GM12873 (cell line): ENCODE measurements at regions not wholly inside any gene's neighbourhood (a gene's known extent, or its start where the extent isn't known, plus 50 kb on each side); places are given as distances from the start of the nearest gene placed in this dataset.

Experiments
- CTCF ChIP-seq: IDR thresholded peaks from 2 replicates; pipeline ENCODE4 v1.5.1; 2012; ENCODE audit warnings: low read depth, mild to moderate bottlenecking, moderate library complexity, low read length, control low read depth; ENCODE audit not compliant: insufficient read depth; ENCODE audit errors: missing control alignments

DNA sequence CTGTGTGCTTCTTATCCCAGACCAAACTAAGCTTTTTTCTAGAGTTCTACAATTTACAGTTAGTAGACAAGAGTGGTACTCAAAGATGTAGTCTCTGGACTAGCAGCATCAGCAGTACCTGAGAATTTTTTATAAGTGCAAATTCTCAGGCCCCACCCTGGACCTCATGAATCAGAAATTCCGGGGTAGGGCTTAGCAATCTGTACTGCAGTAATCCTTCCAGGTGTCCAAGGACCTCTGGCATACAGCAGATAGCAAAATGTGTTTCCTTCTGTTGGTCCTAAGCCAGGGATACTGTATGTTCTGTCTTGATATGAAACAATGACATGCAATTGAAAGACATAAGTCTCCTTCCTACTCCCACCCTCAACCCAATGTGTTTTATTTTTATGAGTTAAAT is 194.3 kb downstream of the MSX2 start:
- no peak for TF ChIP-seq CTCF

GRCh38 chr5:174917976-174918554 is 193.7 kb downstream of the MSX2 start:
- no peak for TF ChIP-seq CTCF

GRCh38 chr5:174916227-174916626 is 191.8 kb downstream of the MSX2 start:
- TF ChIP-seq CTCF = no peak

DNA sequence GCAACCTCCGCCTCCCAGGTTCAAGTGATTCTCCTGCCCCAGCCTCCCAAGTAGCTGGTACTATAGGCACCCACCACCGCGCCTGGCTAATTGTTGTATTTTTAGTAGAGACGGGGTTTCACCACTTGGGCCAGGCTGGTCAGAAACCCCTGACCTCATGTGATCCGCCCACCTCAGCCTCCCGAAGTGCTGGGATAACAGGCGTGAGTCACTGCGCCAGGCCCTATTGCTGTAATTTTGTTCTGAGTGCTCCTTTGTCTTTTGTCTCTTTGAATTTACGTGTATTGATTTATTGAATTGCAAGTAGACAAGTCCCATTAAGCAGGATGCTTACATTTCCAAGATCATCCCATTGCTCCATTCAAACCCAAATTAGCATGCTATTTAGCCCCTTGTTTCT is 186.7 kb downstream of the MSX2 start:
- TF ChIP-seq CTCF = no peak

- TF ChIP-seq CTCF = peak; percentile 91
Observed at GRCh38 chr5:174910245-174910737, 185.9 kb downstream of the MSX2 start.

GRCh38 chr5:174903172-174903732 is 178.9 kb downstream of the MSX2 start:
- TF ChIP-seq CTCF = no peak

DNA sequence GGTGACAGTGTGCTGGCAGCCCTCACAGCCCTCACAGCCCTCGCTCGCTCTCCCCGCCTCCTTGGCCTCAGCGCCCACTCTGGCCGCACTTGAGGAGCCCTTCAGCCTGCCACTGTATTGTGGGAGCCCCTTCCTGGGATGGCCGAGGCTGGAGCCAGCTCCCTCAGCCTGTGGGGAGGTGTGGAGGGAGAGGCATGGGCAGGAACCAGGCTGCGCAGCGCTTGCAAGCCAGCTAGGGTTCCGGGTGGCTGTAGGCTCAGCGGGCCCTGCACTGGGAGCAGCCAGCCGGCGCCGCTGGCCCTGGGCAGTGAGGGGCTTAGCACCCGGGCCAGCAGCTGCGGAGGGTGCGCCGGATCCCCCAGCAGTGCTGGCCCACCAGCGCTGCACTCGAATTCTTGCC is 177.0 kb downstream of the MSX2 start:
- TF ChIP-seq CTCF = no peak
